B cell (primary cell): ENCODE measurements at regions not wholly inside any gene's neighbourhood (a gene's known extent, or its start where the extent isn't known, plus 50 kb on each side); places are given as distances from the start of the nearest gene placed in this dataset.
"Not testable (repeated sequence)": the region's sequence is repeated elsewhere in the genome, so short reads cannot be mapped to it uniquely, and the experiment has no call there.

ENCODE experiments used
- ATAC-seq: fragments of 200-7000 bp; cut with Tn5 transposase; one replicate; pipeline ENCODE4 v1.10.0; 2021; ENCODE audit warnings: low read depth, mild to moderate bottlenecking, moderate number of reproducible peaks, moderate library complexity
- CTCF ChIA-PET: fragments of 350-600 bp; sonication (Branson Sonifier 250); formaldehyde crosslinking; loops from one replicate; lab custom pipeline; 2021; ENCODE audit warnings: antibody characterized with exemption, inconsistent platforms; lab: Charles Lee
- POLR2A ChIA-PET: fragments of 350-600 bp; sonication (Branson Sonifier 250); formaldehyde crosslinking; loops from one replicate; lab custom pipeline; 2021; ENCODE audit warnings: antibody characterized with exemption; lab: Charles Lee
- DNase-seq: peaks from one replicate; pipeline ENCODE4 v3.0.0; 2013
- H2AFZ ChIP-seq: 2 replicates; pipeline ENCODE4 v1.6.1; 2012; ENCODE audit warnings: mild to moderate bottlenecking, low read depth, low read length; ENCODE audit not compliant: insufficient read depth, poor library complexity, severe bottlenecking
- H3K27ac ChIP-seq, 2 donors: 1 replicate in 1 of 2; 2 replicates in 1 of 2; pipeline ENCODE4 v1.5.1; 2012 to 2013; ENCODE audit warnings: low read length in 2 of 2, mild to moderate bottlenecking in 2 of 2, moderate library complexity in 1 of 2
- H3K27me3 ChIP-seq, 4 experiments: fragments of 200-600 bp in 1 of 4; sonication (generic) in 1 of 4; replicated peaks in 1 of 4; 1 replicate in 2 of 4; 2 replicates in 2 of 4; pipeline versions ENCODE4 v1.6.1 to v1.7.0; 2013 to 2016; ENCODE audit warnings: low read length in 3 of 4, mild to moderate bottlenecking in 2 of 4, mixed read lengths in 1 of 4, moderate library complexity in 1 of 4; ENCODE audit not compliant: insufficient read depth in 4 of 4, control insufficient read depth in 3 of 4; ENCODE audit errors: control extremely low read depth in 1 of 4
- H3K36me3 ChIP-seq, 2 experiments: replicated peaks in 1 of 2; 1 replicate in 1 of 2; 2 replicates in 1 of 2; pipeline versions ENCODE4 v1.6.1 to v1.7.1; 2013; ENCODE audit warnings: low read length in 1 of 2; ENCODE audit not compliant: insufficient read depth in 2 of 2, control insufficient read depth in 1 of 2; ENCODE audit errors: control extremely low read depth in 1 of 2, extremely low read depth in 1 of 2
- H3K4me1 ChIP-seq, 2 donors: fragments of 200-600 bp in 1 of 2; sonication (generic) in 1 of 2; 1 replicate in 1 of 2; 2 replicates in 1 of 2; pipeline versions ENCODE4 v1.5.1 to v1.6.1; 2013 to 2017; ENCODE audit warnings: low read length in 2 of 2; ENCODE audit not compliant: control insufficient read depth in 2 of 2, insufficient read depth in 2 of 2
- H3K4me2 ChIP-seq: replicated peaks from 2 replicates; pipeline ENCODE3; 2012; ENCODE audit warnings: mild to moderate bottlenecking, low read depth, low read length; ENCODE audit not compliant: poor library complexity, severe bottlenecking
- H3K4me3 ChIP-seq, 5 experiments: fragments of 200-600 bp in 1 of 5; sonication (generic) in 1 of 5; 1 replicate in 3 of 5; 2 replicates in 2 of 5; pipeline versions ENCODE4 v1.5.1 to v1.7.0; 2011 to 2016; ENCODE audit warnings: low read length in 4 of 5, mild to moderate bottlenecking in 4 of 5, low read depth in 2 of 5, control low read depth in 1 of 5, moderate library complexity in 1 of 5; ENCODE audit not compliant: insufficient read depth in 1 of 5; ENCODE audit errors: control extremely low read depth in 1 of 5, extremely low read depth in 1 of 5
- H3K79me2 ChIP-seq: fragments of 200-600 bp; sonication (generic); one replicate; pipeline ENCODE4 v1.6.0; 2016; ENCODE audit warnings: low read length; ENCODE audit not compliant: control insufficient read depth, insufficient read depth
- H3K9ac ChIP-seq: fragments of 200-600 bp; sonication (generic); 2 replicates; pipeline ENCODE4 v1.6.1; 2017; ENCODE audit warnings: mild to moderate bottlenecking, low read length, moderate library complexity
- H3K9me3 ChIP-seq, 3 donors: one replicate each; pipeline versions ENCODE4 v1.6.1 to v1.7.1; 2013; ENCODE audit warnings: low read length in 2 of 3; ENCODE audit not compliant: control insufficient read depth in 2 of 3, insufficient read depth in 1 of 3; ENCODE audit errors: control extremely low read depth in 1 of 3
- H4K20me1 ChIP-seq: 2 replicates; pipeline ENCODE4 v1.6.0; 2012; ENCODE audit warnings: mild to moderate bottlenecking, low read length; ENCODE audit not compliant: insufficient read depth, control insufficient read depth, poor library complexity, severe bottlenecking
- H3K27ac Mint-ChIP-seq: one replicate; pipeline ENCODE4 v1.8.0; 2021; ENCODE audit warnings: mixed read lengths
- H3K27me3 Mint-ChIP-seq: one replicate; pipeline ENCODE4 v1.8.0; 2021; ENCODE audit warnings: mixed read lengths
- H3K4me1 Mint-ChIP-seq: one replicate; pipeline ENCODE4 v1.8.0; 2021; ENCODE audit warnings: mixed read lengths
- H3K4me3 Mint-ChIP-seq: one replicate; pipeline ENCODE4 v1.8.0; 2021; ENCODE audit warnings: mixed read lengths
- H3K9me3 Mint-ChIP-seq: one replicate; pipeline ENCODE4 v1.8.0; 2022; ENCODE audit warnings: mixed read lengths; ENCODE audit not compliant: insufficient read depth
- CTCF ChIP-seq: fragments of 200-600 bp; IDR thresholded peaks from one replicate; pipeline ENCODE4 v1.8.0; 2022; ENCODE audit warnings: antibody characterized with exemption, mild to moderate bottlenecking
- EZH2 ChIP-seq: IDR thresholded peaks from 2 replicates; pipeline ENCODE4 v1.6.1; 2012; ENCODE audit warnings: borderline replicate concordance, low read depth, mild to moderate bottlenecking, moderate library complexity, low read length; ENCODE audit not compliant: insufficient read depth, poor library complexity, severe bottlenecking
- WGBS: methylation state at CpG from one replicate; pipeline ENCODE4 v1.1.5; 2013; ENCODE audit warnings: missing lambda C conversion rate; ENCODE audit not compliant: insufficient coverage; 5-methylcytosine and 5-hydroxymethylcytosine counted together
- intact Hi-C: fragments of 100-400 bp; cut with micrococcal nuclease; formaldehyde crosslinking; loops from one replicate; pipeline ENCODE4 v1.10.0; 2022

- Mint-ChIP-seq H3K27ac (no peak overlapping the region), H3K27me3 (no peaks in the 10 kb centered on the region), H3K9me3 (no peaks in the 10 kb centered on the region), H3K4me1 (peaks cover 6% of the 10 kb centered on the region), H3K4me3 (no peak overlapping the region)
- Histone ChIP-seq H3K9ac (no peak overlapping the region), H3K4me1 (peaks cover 1 to 5% of the 10 kb centered on the region in 2 donors), H3K9me3 (no peaks in the 10 kb centered on the region), H3K4me3 (no peak overlapping the region), H3K27me3 (no peaks in the 10 kb centered on the region), H3K36me3 (no peaks in the 10 kb centered on the region), H4K20me1 (no peaks in the 10 kb centered on the region), H3K27ac (no peak overlapping the region), H2AFZ (no peak overlapping the region), H3K4me2 (no peak overlapping the region), H3K79me2 (no peaks in the 10 kb centered on the region)
- WGBS, result 93% methylated on average over 3 of the region's 8 CpGs
- intact Hi-C loops, result no loop called here
- TF ChIP-seq CTCF, result no peak
- no peak for TF ChIP-seq EZH2
- ChIA-PET CTCF (no interaction called here), POLR2A (no interaction called here)
- ATAC-seq (no peak), DNase-seq (no peak)
These were observed 149.4 kb upstream of the CHST15 start for GRCh38 chr10:124242791-124243190.

- Mint-ChIP-seq H3K4me1 (peaks cover 10% of the 10 kb centered on the region), H3K27me3 (no peaks in the 10 kb centered on the region), H3K27ac (no peak overlapping the region), H3K4me3 (no peak overlapping the region), H3K9me3 (no peaks in the 10 kb centered on the region)
- Histone ChIP-seq H4K20me1 (no peaks in the 10 kb centered on the region), H3K36me3 (no peaks in the 10 kb centered on the region), H2AFZ (no peak overlapping the region), H3K4me2 (no peak overlapping the region), H3K4me3 (no peak overlapping the region), H3K4me1 (peaks cover 5 to 8% of the 10 kb centered on the region in 2 donors), H3K79me2 (no peaks in the 10 kb centered on the region), H3K9me3 (no peaks in the 10 kb centered on the region), H3K9ac (no peak overlapping the region), H3K27ac (no peak overlapping the region), H3K27me3 (no peaks in the 10 kb centered on the region)
- no peak for TF ChIP-seq CTCF
- TF ChIP-seq EZH2, result no peak
- ATAC-seq, result no peak
- DNase-seq, result no peak
- CTCF ChIA-PET, result no interaction called here
- intact Hi-C loops, result no loop called here
- 78% methylated on average over 6 of the region's 7 CpGs for WGBS
- POLR2A ChIA-PET, result no interaction called here
These were observed 149.0 kb upstream of the CHST15 start for GRCh38 chr10:124242365-124242764.

GRCh38 chr10:124241510-124241909 lies 148.1 kb upstream of the CHST15 start:
- H3K9me3 Mint-ChIP-seq, H3K27ac ChIP-seq, H3K27me3 ChIP-seq, H3K27ac Mint-ChIP-seq, H3K4me3 Mint-ChIP-seq, DNase-seq, H3K9ac ChIP-seq, ATAC-seq, H3K27me3 Mint-ChIP-seq, intact Hi-C loops, H4K20me1 ChIP-seq, H3K4me2 ChIP-seq, H3K79me2 ChIP-seq, H2AFZ ChIP-seq, H3K9me3 ChIP-seq, H3K36me3 ChIP-seq, POLR2A ChIA-PET, H3K4me3 ChIP-seq, H3K4me1 ChIP-seq, CTCF ChIA-PET: not testable (repeated sequence)
- H3K4me1 Mint-ChIP-seq, result peaks cover 13% of the 10 kb centered on the region
- no CpG with 5 or more reads among the region's 5 CpGs for WGBS
